ENCODE measurements at regions not wholly inside any gene's neighbourhood (a gene's known extent, or its start where the extent isn't known, plus 50 kb on each side); places are given as distances from the start of the nearest gene placed in this dataset.

DNA sequence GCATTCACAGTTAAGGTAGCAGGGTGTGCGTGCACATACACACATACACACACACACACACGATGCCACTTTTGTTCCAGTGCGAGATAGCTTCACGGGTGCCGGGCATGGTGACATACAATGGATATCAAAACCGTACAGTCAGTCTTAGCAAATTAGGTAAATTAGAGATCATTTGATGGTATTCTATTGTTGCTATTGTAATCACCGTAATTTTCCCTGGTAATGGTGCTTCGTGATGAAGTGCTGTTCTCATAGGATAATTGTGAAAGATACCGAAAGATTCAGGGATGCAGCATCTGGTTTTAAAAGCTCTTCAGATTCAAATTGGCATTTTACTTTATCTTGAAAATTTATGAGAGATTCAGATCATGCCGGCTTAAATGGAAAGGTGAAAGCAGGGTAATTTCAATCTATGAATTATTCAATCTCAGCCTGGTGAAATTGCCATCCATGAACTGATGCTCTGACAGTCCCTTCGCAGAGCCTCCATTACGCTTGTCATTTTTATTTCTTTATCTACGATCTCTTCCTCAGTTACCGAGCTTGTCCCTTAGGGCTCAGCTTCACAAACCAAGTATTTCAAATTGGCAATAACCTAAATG lies 71.3 kb upstream of the SOX4 start:
- no peak for DNase-seq (ENCODE audit: low read depth)

DNA sequence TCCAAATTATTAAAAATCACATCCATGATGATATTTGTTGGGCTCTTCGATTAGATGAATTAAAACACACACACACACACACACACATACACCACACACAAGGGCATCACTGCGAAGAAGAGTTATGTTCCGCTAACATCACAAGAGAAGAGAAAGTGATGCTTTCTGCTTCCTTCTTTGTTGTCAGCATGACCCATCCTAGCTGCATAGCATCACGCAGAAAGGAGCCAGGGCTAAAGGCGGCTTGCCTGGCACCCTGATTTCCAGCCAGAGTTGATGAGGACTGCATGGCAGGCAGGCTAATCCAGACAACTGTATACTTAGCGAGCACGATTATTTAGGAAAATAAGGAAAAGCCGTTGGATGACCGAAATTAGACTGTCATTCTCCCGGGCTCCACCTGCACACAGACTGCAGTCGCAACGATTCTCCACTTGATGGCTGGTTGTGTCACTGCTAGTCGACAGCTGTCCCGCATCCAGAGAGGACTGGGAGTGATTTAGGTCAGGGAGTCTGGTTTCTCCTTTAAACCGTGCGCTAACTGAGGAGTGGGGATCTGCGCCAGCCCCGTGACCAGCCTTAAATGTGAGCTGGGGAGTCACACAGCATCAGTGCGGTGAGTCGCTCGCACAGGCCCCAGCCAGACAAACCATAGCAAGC lies 70.6 kb upstream of the SOX4 start:
- no peak for DNase-seq (ENCODE audit: low read depth)

DNA sequence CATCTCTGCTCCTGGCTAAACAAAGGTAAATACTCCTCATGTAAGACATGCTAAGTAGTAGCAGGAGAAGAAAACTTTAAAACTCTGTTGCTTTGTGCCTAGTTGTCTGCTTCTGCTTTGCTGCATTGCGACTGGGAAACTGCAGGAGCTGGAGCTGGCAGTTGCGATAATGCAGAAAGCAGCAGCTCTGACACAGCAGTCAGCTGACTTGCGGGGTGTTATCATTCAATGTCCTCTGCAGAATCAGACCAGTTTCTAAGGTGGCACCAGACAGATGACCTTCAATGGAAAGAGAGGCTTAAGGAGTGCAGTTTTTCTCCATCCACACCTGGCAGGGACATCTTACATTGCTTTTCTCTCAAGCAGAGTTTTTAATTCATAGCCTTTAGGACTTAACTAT lies 69.9 kb upstream of the SOX4 start:
- no peak for DNase-seq (ENCODE audit: low read depth)

DNA sequence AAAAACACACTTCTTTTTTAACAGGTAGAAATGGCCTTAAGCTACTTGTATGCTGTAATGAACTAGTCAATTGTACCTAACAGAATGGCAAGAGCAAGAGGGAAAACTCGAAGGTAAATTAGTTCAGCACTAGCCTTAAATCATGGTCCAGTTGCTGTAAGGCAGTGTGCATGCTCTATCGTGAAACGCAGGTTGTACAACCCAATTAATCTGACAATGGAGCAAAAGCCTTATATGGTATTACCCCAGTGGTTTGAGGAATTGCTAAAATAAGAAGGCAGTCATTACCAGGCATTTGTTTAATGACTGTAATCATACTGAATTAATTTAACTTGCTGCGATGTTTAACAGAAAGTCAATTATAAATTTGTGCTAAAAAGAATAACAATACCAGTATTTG lies 69.3 kb upstream of the SOX4 start:
- no peak for DNase-seq (ENCODE audit: low read depth)

DNA sequence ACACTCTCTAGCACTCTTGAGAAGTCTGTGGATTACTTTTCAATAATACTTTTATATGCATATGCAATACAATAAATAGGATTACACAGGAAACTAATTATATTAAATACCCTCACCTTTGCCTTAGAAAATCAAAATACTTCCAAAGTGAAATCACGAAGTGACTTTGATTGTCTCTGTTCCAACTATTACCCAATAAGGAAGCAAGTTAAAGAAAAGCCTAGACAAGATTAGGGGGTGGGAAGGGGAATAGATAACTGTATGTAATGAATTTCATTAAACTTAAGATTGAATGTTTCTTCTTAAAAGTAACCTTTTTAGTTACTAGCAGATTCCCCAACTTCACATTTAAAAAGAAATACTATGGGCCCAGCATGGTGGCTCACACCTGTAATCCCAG lies 66.6 kb upstream of the SOX4 start:
- no peak for DNase-seq (ENCODE audit: low read depth)

DNA sequence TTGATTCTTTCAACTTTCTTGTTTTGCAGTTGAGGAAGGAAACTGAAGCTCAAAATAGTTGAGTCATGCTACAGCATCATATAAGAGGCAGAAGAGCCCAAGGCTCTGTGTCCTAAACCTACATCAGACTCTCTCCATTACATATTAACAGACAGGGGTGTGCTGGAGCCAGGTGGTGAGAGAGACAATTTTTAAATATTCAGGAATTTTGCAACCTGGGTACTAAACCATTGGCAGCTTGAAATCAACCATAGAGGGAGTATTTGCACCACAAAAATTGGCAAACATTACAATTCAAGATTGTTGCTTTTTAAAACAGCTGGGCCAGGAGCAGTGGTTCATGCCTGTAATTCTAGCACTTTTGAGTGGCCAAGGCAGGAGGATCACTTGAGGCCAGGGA lies 65.8 kb upstream of the SOX4 start:
- no peak for DNase-seq (ENCODE audit: low read depth)

DNA sequence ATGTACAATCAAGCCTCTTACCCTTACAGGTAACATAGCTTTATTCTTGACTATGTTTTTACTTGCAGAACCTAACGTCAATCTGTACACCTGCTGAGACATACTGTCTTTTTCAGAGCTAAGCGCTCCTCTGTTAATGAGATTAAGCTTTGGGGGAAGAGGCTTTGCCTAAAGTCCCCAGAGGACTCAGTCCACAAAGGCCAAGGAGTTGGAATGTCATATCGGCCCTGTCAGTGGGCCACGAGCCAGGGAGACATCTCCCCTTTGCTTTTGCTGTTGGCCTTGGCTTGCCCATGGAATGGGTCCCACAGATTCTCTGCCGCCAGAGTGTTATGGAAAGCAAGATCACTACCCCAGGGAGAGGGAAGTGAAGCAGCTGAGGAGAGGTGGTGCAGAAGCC lies 64.1 kb upstream of the SOX4 start:
- no peak for DNase-seq (ENCODE audit: low read depth)

DNA sequence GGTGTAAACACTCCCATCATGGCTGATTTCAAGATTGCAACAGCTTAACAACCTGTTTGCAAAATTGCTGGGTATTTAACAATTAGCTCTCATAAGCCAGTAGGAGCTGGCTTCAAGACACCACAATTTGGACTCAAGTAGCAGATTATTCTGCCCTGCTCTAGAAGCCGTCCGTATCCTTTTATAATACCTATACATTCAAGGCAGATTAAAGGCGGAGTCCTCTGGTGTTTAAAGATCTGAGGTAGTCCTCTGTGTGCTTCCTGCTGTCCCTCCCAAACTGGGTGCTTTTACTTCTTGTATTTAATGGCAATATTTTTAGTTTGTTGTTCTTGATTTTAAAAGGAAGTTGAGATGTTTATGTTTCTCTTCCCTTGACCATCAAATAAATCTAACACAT lies 62.2 kb upstream of the SOX4 start:
- DNase-seq (ENCODE audit: low read depth): no peak

DNA sequence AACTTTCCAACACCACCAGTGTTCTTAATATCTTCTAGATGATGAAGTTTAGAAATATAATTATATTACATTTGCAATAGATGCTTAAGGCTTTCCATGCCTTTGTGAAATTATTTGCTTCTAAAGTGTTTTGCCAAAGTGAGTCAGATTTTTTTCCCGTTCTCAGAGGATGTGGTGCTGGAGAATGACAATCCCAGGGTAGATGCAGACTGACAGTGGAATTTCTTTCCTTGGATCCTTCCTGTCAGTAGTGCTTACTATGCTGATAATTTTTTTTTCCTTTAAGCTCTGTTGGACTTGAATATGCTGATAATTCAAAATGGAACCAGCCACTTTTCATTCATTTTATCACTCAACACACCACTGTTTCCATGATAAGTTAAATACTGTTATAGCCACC lies 59.9 kb upstream of the SOX4 start:
- DNase-seq (ENCODE audit: low read depth): no peak

DNA sequence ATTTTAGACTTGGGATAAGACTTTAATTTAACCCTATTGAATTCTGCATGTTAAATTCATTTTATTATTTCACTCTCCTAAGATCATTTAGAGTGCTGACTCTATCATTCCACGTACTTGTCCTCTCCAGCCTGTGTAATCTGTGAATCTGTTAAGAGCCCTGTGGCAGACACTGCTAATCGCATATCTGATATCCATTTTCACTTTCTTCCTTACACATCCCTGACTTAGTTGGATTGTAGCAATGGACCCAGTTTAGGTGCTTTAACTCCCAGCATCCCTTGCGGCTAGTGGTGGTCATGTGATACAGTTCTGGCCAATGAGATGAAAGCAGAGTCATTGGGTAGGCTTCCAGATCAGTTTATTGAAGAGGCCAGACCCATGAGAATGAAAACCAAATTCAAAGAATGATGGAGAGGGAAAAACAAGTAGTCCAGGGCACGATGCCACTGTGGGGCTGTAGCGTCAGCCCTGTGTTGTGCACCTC lies 57.2 kb upstream of the SOX4 start:
- no peak for DNase-seq (ENCODE audit: low read depth)

DNA sequence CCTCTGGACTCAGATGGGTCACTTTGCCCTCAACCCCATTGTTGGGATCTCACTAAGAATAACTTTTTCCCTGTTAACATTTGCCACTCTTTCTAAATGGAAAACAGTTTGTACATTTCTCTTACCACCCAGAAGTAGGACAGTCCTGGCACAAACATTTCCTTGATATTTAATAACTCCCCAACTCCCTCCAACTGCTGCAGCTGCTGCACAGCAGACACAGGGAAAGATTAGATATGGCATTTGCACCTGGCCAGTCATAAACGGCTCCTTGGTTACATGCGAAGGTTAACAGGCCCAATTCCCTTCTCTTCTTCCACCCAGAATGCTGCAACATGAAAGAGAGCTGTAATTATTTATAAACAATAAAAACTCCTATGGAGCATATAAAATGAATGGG lies 55.9 kb upstream of the SOX4 start:
- DNase-seq (ENCODE audit: low read depth): no peak

DNA sequence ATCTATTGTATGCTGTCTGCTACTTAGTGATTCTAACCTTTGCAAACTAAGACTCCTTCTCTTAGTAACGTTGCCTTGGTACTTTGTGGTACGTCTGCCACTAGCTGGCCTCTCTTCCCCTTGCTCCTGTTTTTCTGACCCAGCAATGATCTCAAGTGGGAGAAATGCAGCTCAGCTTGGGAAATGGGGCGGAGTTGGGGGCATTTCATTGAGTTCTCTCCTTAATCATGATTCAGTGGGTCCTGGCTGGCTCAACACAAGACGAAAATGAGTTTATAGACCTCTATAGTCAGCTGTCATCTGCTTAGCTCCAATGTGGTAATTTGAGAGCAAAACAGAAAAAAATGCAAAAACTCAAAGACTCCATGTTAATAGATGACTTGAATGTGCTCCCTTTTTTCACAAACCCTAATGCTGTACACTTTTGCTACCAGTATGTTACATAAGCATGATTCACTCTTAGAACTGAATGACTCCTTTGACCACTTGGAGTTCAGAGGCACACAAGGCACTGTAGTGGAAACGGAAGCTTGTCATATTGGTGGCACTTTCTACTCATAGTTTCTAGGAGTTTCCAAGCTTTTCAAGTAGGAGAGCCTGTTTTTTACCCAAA lies 55.3 kb upstream of the SOX4 start:
- no peak for DNase-seq (ENCODE audit: low read depth)

DNA sequence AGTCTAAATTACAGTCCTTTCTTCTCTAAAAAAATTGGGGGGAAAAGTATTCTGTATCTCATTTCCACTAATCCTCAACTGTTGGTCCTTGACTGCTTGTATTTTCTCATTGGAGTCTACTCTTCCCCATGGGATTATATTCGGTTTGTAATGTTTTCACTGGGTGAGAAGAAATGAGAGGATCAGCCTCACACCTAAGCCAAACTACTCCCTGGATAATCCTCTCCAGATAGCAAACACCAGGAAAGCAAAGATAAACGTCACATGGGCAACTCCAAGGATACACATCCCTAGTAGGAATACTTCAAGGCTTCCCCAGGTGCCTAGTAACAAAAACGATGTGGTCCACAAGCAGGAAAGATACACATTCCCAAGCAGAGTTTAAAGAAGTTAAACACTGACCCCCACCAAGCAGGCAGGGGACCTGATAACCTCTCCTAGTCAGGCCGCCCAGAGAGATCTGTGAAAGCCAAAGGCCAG lies 53.9 kb upstream of the SOX4 start:
- no peak for DNase-seq (ENCODE audit: low read depth)
